HCT116 (cell line): ENCODE measurements at regions not wholly inside any gene's neighbourhood (a gene's known extent, or its start where the extent isn't known, plus 50 kb on each side); places are given as distances from the start of the nearest gene placed in this dataset.
A peak's percentile ranks its signal among the peaks of the same experiment; 100 is the strongest.

Source experiments
- ATAC-seq: fragments of 200-7000 bp; cut with Tn5 transposase; 2 replicates; pipeline ENCODE4 v1.9.1; 2020; ENCODE audit warnings: mild to moderate bottlenecking, moderate library complexity
- BruUV-seq: library from RNA; stranded (reverse); fragments of 400-500 nt; replicated peaks from 2 replicates; lab custom pipeline; 2021; lab: Mats Ljungman, UMichigan
- CTCF ChIA-PET: fragments of 300-600 bp; sonication (Branson Sonifier 250); formaldehyde crosslinking; loops from one replicate; lab custom pipeline; 2021; ENCODE audit warnings: antibody characterized with exemption; lab: Charles Lee
- POLR2A ChIA-PET: fragments of 300-600, 350-600 bp; sonication (Branson Sonifier 250); formaldehyde crosslinking; loops from one replicate; lab custom pipeline; 2021; ENCODE audit warnings: antibody characterized with exemption; lab: Charles Lee
- RAD21 ChIA-PET, 2 experiments: fragments of 300-600 bp; sonication (Branson Sonifier 250); formaldehyde crosslinking; loops; one replicate each; lab custom pipeline; 2023; ENCODE audit warnings: low total read pairs in 2 of 2; ENCODE audit not compliant: uncharacterized antibody in 2 of 2, unreplicated experiment in 2 of 2, low non-redundant PET in 1 of 2; lab: Charles Lee
- DNase-seq: peaks from one replicate; pipeline ENCODE4 v3.0.0-alpha.2; 2010; ENCODE audit warnings: low read depth, low spot score
- H2AFZ ChIP-seq: fragments of 200-600 bp; shearing (Covaris generic), sonication (generic); 2 replicates; pipeline ENCODE4 v1.6.1; 2017; ENCODE audit warnings: low read depth, mixed run types, mixed read lengths, antibody characterized with exemption, low read length; ENCODE audit not compliant: poor library complexity, severe bottlenecking
- H3K27ac ChIP-seq: 2 replicates; pipeline ENCODE4 v1.5.1; 2012; ENCODE audit warnings: low read depth, low read length
- H3K27me3 ChIP-seq: fragments of 200-600 bp; sonication (generic); 2 replicates; pipeline ENCODE4 v1.6.1; 2016; ENCODE audit warnings: mixed run types, low read length, mixed read lengths; ENCODE audit not compliant: insufficient read depth
- H3K36me3 ChIP-seq, 2 experiments: fragments of 200-500 bp in 1 of 2; fragments of 200-600 bp in 1 of 2; sonication (Bioruptor generic) in 1 of 2; sonication (generic) in 1 of 2; 2 replicates each; pipeline versions ENCODE4 v1.5.1 to v1.6.1; 2014 to 2016; ENCODE audit warnings: low read length in 2 of 2, inconsistent platforms in 1 of 2, mixed read lengths in 1 of 2, mixed run types in 1 of 2; ENCODE audit not compliant: insufficient read depth in 2 of 2, control insufficient read depth in 1 of 2
- H3K4me1 ChIP-seq, 2 experiments: fragments of 200-600 bp in 1 of 2; sonication (generic) in 1 of 2; 2 replicates each; pipeline versions ENCODE4 v1.5.1 to v1.6.1; 2012 to 2017; ENCODE audit warnings: low read length in 2 of 2, inconsistent platforms in 1 of 2, mild to moderate bottlenecking in 1 of 2, mixed read lengths in 1 of 2, mixed run types in 1 of 2, moderate library complexity in 1 of 2; ENCODE audit not compliant: insufficient read depth in 2 of 2, control insufficient read depth in 1 of 2
- H3K4me2 ChIP-seq: fragments of 200-600 bp; sonication (generic); 2 replicates; pipeline ENCODE4 v1.6.1; 2017; ENCODE audit warnings: mixed run types, low read length, mixed read lengths
- H3K4me3 ChIP-seq, 2 experiments: fragments of 200-600 bp in 1 of 2; sonication (generic) in 1 of 2; replicated peaks in 1 of 2; 2 replicates each; pipeline ENCODE4 v1.5.1; 2011 to 2016; ENCODE audit warnings: low read length in 2 of 2, control low read depth in 1 of 2, low read depth in 1 of 2, mild to moderate bottlenecking in 1 of 2, mixed read lengths in 1 of 2, mixed run types in 1 of 2
- H3K79me2 ChIP-seq: fragments of 200-600 bp; sonication (generic); 2 replicates; pipeline ENCODE4 v1.6.1; 2017; ENCODE audit warnings: mild to moderate bottlenecking, mixed run types, low read length, moderate library complexity, mixed read lengths; ENCODE audit not compliant: insufficient read depth
- H3K9ac ChIP-seq: fragments of 200-600 bp; sonication (generic); 2 replicates; pipeline ENCODE4 v1.6.1; 2016; ENCODE audit warnings: low read length, mixed read lengths
- H3K9me2 ChIP-seq: fragments of 200-600 bp; sonication (generic), shearing (Covaris generic); 2 replicates; pipeline ENCODE4 v1.6.1; 2017; ENCODE audit warnings: mixed run types, mild to moderate bottlenecking, moderate library complexity; ENCODE audit not compliant: insufficient read depth
- H3K9me3 ChIP-seq, 2 experiments: fragments of 200-500 bp in 1 of 2; fragments of 200-600 bp in 1 of 2; sonication (Bioruptor generic) in 1 of 2; sonication (generic) in 1 of 2; 2 replicates each; pipeline ENCODE4 v1.6.1; 2014 to 2017; ENCODE audit warnings: low read length in 2 of 2, mixed read lengths in 2 of 2, inconsistent platforms in 1 of 2, low read depth in 1 of 2, mild to moderate bottlenecking in 1 of 2, mixed run types in 1 of 2, moderate library complexity in 1 of 2; ENCODE audit not compliant: control insufficient read depth in 1 of 2, insufficient read depth in 1 of 2
- H4K20me1 ChIP-seq: fragments of 200-600 bp; sonication (generic), shearing (Covaris generic); 2 replicates; pipeline ENCODE4 v1.6.1; 2017; ENCODE audit warnings: mixed run types, mild to moderate bottlenecking, moderate library complexity; ENCODE audit not compliant: insufficient read depth
- CEBPB ChIP-seq: IDR thresholded peaks from 2 replicates; pipeline ENCODE4 v1.6.1; 2012; ENCODE audit warnings: low read depth
- EGR1 ChIP-seq: IDR thresholded peaks from 2 replicates; pipeline ENCODE4 v1.6.1; 2012; ENCODE audit warnings: low read depth
- ELF1 ChIP-seq: IDR thresholded peaks from 2 replicates; pipeline ENCODE4 v1.6.1; 2012; ENCODE audit warnings: low read depth, borderline replicate concordance
- EZH2 ChIP-seq: fragments of 200-600 bp; sonication (generic); IDR thresholded peaks from 2 replicates; pipeline ENCODE4 v1.6.1; 2017; ENCODE audit warnings: antibody characterized with exemption, mixed run types
- EZH2phosphoT487 ChIP-seq: fragments of 200-600 bp; IDR thresholded peaks from 2 replicates; pipeline ENCODE4 v1.6.1; 2018; ENCODE audit warnings: antibody characterized with exemption, borderline replicate concordance
- MAX ChIP-seq: IDR thresholded peaks from 2 replicates; pipeline ENCODE4 v1.6.1; 2012
- POLR2A ChIP-seq: IDR thresholded peaks from 2 replicates; pipeline ENCODE4 v1.7.0; 2011; ENCODE audit warnings: borderline replicate concordance; ENCODE audit not compliant: insufficient read depth, insufficient read length; ENCODE audit errors: extremely low read depth
- SP1 ChIP-seq: IDR thresholded peaks from 2 replicates; pipeline ENCODE4 v1.6.1; 2012; ENCODE audit warnings: low read depth
- TCF7L2 ChIP-seq: IDR thresholded peaks from 2 replicates; pipeline ENCODE4 v1.7.0; 2011; ENCODE audit warnings: borderline replicate concordance, inconsistent platforms; ENCODE audit not compliant: insufficient read depth, insufficient read length; ENCODE audit errors: extremely low read depth
- ZNF274 ChIP-seq: fragments of 200-500 bp; sonication (Bioruptor generic); IDR thresholded peaks from 2 replicates; pipeline ENCODE4 v1.6.1; 2014; ENCODE audit warnings: mild to moderate bottlenecking, low read depth, low read length, inconsistent platforms
- intact Hi-C: fragments of 100-400 bp; cut with micrococcal nuclease; formaldehyde crosslinking; loops from 2 replicates; pipeline ENCODE4 v1.10.0; 2022

DNA sequence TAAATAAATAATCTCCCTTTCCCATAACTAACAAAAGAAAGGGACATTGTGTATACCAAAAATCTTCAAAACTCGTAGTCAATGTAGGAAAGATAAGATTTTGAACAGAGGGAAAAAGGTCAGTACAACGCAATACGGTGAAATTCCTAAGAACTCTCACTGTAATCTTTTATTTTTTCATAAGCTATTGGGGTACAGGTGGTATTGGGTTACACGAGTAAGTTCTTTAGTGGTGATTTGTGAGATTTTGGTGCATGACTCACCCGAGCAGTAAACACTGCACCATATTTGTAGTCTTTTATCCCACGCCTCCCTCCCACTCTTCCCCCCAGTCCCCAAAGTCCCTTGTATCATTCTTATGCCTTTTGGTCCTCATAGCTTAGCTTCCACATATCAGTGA lies 718.0 kb downstream of the TBL1XR1 start:
- ATAC-seq = no peak
- intact Hi-C loops = no loop called here
- CTCF ChIA-PET = no interaction called here
- TF ChIP-seq ZNF274 (no peak), EZH2 (no peak), ELF1 (no peak)
- TF ChIP-seq, all 23 proteins: peak for 0
- RAD21 ChIA-PET = no interaction called here
- H3K9me3 ChIP-seq = no peaks in the 10 kb centered on the region
- POLR2A ChIA-PET = no interaction called here
- no peaks in the 10 kb centered on the region for H3K79me2 ChIP-seq
- BruUV-seq = no TSS peak
- no peak for DNase-seq
- H3K4me1 ChIP-seq = no peaks in the 10 kb centered on the region
- no peak overlapping the region for H2AFZ ChIP-seq
- H3K9me2 ChIP-seq = no peaks in the 10 kb centered on the region
- H4K20me1 ChIP-seq = no peaks in the 10 kb centered on the region
- no peaks in the 10 kb centered on the region for H3K36me3 ChIP-seq
- no peak overlapping the region for H3K27ac ChIP-seq
- H3K4me2 ChIP-seq = no peak overlapping the region
- no peak overlapping the region for H3K4me3 ChIP-seq
- no peak overlapping the region for H3K9ac ChIP-seq
- no peaks in the 10 kb centered on the region for H3K27me3 ChIP-seq

DNA sequence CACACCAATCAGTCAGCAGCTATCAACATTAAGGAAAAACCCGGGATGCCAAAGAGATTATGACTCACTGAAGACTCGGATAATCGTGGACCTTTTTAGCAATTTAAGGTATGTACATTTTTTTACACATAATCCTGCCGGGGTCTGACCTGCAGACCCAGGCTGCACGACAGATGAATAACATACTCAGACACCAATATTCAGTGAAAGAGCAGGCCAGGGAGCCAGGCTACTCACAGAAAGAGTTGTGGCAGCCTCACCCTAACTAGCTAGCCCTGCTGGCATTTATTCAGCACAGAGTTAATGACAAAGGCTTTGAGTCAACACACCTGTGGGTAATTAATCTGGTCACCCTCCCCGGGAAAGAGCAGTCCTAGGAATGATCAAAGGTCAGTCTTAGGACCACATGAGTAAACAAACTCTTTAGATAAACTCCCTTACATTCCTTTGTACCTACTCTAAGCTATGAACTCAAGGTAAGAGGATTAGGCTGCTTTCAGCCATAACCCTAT lies 727.5 kb downstream of the TBL1XR1 start:
- Histone ChIP-seq H3K79me2 (no peaks in the 10 kb centered on the region), H3K4me3 (no peak overlapping the region), H3K4me1 (peaks cover 15 to 21% of the 10 kb centered on the region in 2 experiments), H3K36me3 (no peaks in the 10 kb centered on the region), H3K9ac (no peak overlapping the region), H3K27ac (peak overlapping the region; percentile 3; the same call in 1 of the 2 replicates), H3K9me2 (no peaks in the 10 kb centered on the region; the same call in 1 of the 2 replicates), H2AFZ (peak overlapping the region; percentile 18), H3K4me2 (peak overlapping the region; percentile 47), H3K27me3 (no peaks in the 10 kb centered on the region), H3K9me3 (no peaks in the 10 kb centered on the region), H4K20me1 (no peaks in the 10 kb centered on the region)
- POLR2A ChIA-PET = no interaction called here
- CTCF ChIA-PET = no interaction called here
- ATAC-seq (peak; percentile 92), DNase-seq (peak; percentile 29)
- BruUV-seq = no TSS peak
- TF ChIP-seq CEBPB = no peak
- TF ChIP-seq TCF7L2 = peak; percentile 58
- no peak for TF ChIP-seq EGR1
- no peak for TF ChIP-seq MAX
- TF ChIP-seq SP1 = peak; percentile 14; the same call in 1 of the 2 replicates
- TF ChIP-seq ZNF274 = no peak
- no peak for TF ChIP-seq POLR2A
- TF ChIP-seq EZH2phosphoT487 = no peak
- RAD21 ChIA-PET = no interaction called here
- intact Hi-C loops = no loop called here
